Activated naive CD4-positive, alpha-beta T cell treated with anti-CD3 and anti-CD28 coated beads, Interleukin-2, amount 50 U/mL, for 16 hours (primary cell): ENCODE measurements at regions not wholly inside any gene's neighbourhood (a gene's known extent, or its start where the extent isn't known, plus 50 kb on each side); places are given as distances from the start of the nearest gene placed in this dataset.
"Not testable (repeated sequence)": the region's sequence is repeated elsewhere in the genome, so short reads cannot be mapped to it uniquely, and the experiment has no call there.

Experiments
- DNase-seq: peaks from one replicate; pipeline ENCODE4 v3.0.0-alpha.2; 2020

- no peak for DNase-seq
Observed at GRCh38 chr15:54840621-54841398, 355.9 kb downstream of the RSL24D1 start.

GRCh38 chr15:54839379-54839778, 357.4 kb downstream of the RSL24D1 start:
- no peak for DNase-seq

- DNase-seq, result no peak
Observed at GRCh38 chr15:54836052-54836795, 360.5 kb downstream of the RSL24D1 start.

GRCh38 chr15:54829821-54830220, 366.9 kb downstream of the RSL24D1 start:
- DNase-seq, result no peak

- no peak for DNase-seq
Observed at GRCh38 chr15:54820811-54821210, 375.9 kb downstream of the RSL24D1 start.

GRCh38 chr15:54820098-54820497, 376.6 kb downstream of the RSL24D1 start:
- DNase-seq, result no peak

- DNase-seq, result no peak
Observed at GRCh38 chr15:54816401-54816800, 380.3 kb downstream of the RSL24D1 start.

- DNase-seq, result no peak
Observed at GRCh38 chr15:54815556-54815955, 381.2 kb downstream of the RSL24D1 start.

- DNase-seq, result no peak
Observed at GRCh38 chr15:54812383-54812782, 384.4 kb downstream of the RSL24D1 start.

GRCh38 chr15:54810496-54810895, 386.2 kb downstream of the RSL24D1 start:
- no peak for DNase-seq

- no peak for DNase-seq
Observed at GRCh38 chr15:54810031-54810430, 386.7 kb downstream of the RSL24D1 start.

GRCh38 chr15:54808321-54808720, 388.4 kb downstream of the RSL24D1 start:
- DNase-seq, result no peak

- no peak for DNase-seq
Observed at GRCh38 chr15:54803987-54804386, 392.8 kb downstream of the RSL24D1 start.

- DNase-seq, result no peak
Observed at GRCh38 chr15:54803134-54803808, 393.5 kb downstream of the RSL24D1 start.

- DNase-seq, result no peak
Observed at GRCh38 chr15:54792526-54792925, 404.2 kb downstream of the RSL24D1 start.

GRCh38 chr15:54790693-54791092, 406.0 kb downstream of the RSL24D1 start:
- DNase-seq, result no peak

GRCh38 chr15:54789376-54789775, 407.4 kb downstream of the RSL24D1 start:
- no peak for DNase-seq

GRCh38 chr15:54781220-54781619, 415.5 kb downstream of the RSL24D1 start:
- not testable (repeated sequence) for DNase-seq

GRCh38 chr15:54779271-54779670, 417.5 kb downstream of the RSL24D1 start:
- no peak for DNase-seq

GRCh38 chr15:54776410-54776809, 420.3 kb downstream of the RSL24D1 start:
- DNase-seq, result no peak

- DNase-seq, result no peak
Observed at GRCh38 chr15:54772663-54773062, 424.1 kb downstream of the RSL24D1 start.

- DNase-seq, result not testable (repeated sequence)
Observed at GRCh38 chr15:54749461-54749860, 447.3 kb downstream of the RSL24D1 start.

- DNase-seq, result no peak
Observed at GRCh38 chr15:54722342-54722986, 474.3 kb downstream of the RSL24D1 start.
